GM12872 (cell line): ENCODE measurements at regions not wholly inside any gene's neighbourhood (a gene's known extent, or its start where the extent isn't known, plus 50 kb on each side); places are given as distances from the start of the nearest gene placed in this dataset.

Experiments used
- TF ChIP-seq, protein P1 (sequence below): IDR thresholded peaks from 3 replicates; pipeline ENCODE4 v1.5.1; 2011; ENCODE audit warnings: low read depth, mild to moderate bottlenecking, low read length, moderate library complexity; ENCODE audit not compliant: insufficient read depth

- TF ChIP-seq, protein P1, sequence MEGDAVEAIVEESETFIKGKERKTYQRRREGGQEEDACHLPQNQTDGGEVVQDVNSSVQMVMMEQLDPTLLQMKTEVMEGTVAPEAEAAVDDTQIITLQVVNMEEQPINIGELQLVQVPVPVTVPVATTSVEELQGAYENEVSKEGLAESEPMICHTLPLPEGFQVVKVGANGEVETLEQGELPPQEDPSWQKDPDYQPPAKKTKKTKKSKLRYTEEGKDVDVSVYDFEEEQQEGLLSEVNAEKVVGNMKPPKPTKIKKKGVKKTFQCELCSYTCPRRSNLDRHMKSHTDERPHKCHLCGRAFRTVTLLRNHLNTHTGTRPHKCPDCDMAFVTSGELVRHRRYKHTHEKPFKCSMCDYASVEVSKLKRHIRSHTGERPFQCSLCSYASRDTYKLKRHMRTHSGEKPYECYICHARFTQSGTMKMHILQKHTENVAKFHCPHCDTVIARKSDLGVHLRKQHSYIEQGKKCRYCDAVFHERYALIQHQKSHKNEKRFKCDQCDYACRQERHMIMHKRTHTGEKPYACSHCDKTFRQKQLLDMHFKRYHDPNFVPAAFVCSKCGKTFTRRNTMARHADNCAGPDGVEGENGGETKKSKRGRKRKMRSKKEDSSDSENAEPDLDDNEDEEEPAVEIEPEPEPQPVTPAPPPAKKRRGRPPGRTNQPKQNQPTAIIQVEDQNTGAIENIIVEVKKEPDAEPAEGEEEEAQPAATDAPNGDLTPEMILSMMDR, result no peak
Measured at GRCh38 chr14:29503903-29504302, 423.7 kb downstream of the PRKD1 start.

DNA sequence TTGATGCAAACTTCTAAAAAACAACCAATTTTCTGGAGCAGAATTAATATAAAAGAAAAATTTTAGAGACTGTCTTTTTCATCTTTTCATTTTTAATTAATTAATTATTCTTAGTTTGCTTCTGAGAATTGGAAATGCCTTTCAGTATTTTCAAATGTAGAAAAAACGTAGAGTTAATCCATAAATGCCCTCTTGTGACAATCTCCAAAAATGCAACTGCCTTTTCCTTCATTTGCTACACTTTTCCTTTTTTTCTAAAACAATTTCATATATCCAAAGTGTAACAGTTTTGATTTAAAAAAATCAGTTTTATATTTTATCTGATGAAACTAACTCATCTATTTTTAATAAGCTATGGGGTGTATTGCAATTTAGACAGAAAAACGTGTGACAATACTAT is 409.3 kb downstream of the PRKD1 start:
- TF ChIP-seq, protein P1, result no peak

- TF ChIP-seq, protein P1, result peak; percentile 40; the same call in 1 of the 3 replicates
Measured at GRCh38 chr14:29521526-29522137, 406.0 kb downstream of the PRKD1 start.
